ENCODE measurements at regions not wholly inside any gene's neighbourhood (a gene's known extent, or its start where the extent isn't known, plus 50 kb on each side); places are given as distances from the start of the nearest gene placed in this dataset.

DNA sequence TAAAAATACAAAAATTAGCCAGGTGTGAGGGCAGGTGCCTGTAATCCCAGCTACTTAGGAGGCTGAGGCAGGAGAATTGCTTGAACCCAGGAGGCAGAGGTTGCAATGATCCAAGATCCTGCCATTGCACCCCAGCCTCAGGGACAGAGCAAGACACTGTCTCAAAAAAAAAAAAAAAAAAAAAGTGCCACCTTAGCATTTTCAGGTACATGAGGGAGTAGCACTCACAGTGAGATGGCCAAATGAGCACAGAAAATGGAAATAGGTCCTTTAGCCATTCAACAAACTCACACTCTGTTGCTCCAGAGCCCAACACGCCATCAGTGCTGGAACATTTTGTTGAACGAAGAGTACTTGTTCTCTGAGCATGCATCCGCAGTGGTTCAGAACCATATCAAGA lies 75.2 kb upstream of the MYL2 start:
- no peak for DNase-seq

- DNase-seq = no peak
Observed at GRCh38 chr12:110995016-110995415, 74.6 kb upstream of the MYL2 start.

GRCh38 chr12:110993434-110993833 lies 73.1 kb upstream of the MYL2 start:
- no peak for DNase-seq

DNA sequence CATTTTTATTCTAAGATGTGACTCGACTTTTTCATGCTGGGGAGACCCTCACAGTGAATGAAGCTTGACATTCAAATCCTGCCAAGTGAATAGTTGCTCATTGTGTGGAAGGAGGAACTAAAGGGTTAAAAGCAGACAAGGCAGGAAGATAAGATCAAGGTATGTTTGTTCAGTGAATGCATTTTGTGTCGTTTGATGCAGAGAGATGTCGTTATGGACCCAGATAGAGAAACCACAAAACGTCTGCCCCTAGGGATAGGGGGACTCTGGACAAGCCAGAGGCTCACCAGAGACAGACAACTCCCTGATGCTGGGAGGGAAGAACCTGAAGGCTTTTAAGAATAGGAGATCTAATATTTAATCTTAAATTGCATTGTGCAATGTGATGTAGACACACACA lies 72.5 kb upstream of the MYL2 start:
- no peak for DNase-seq

- no peak for DNase-seq
Observed at GRCh38 chr12:110983811-110984210, 63.4 kb upstream of the MYL2 start.

GRCh38 chr12:110972866-110973265 lies 52.5 kb upstream of the MYL2 start:
- DNase-seq = no peak

- DNase-seq = no peak
Observed at GRCh38 chr12:110971936-110972335, 51.6 kb upstream of the MYL2 start.

- DNase-seq = no peak
Observed at GRCh38 chr12:110971189-110971920, 51.0 kb upstream of the MYL2 start.
